Neuronal stem cell (in vitro differentiated cells): ENCODE measurements at regions not wholly inside any gene's neighbourhood (a gene's known extent, or its start where the extent isn't known, plus 50 kb on each side); places are given as distances from the start of the nearest gene placed in this dataset.

ENCODE experiments used
- DNase-seq: peaks from one replicate; pipeline ENCODE4 v3.0.0-alpha.2; 2013; ENCODE audit warnings: low spot score
- H2AFZ ChIP-seq: one replicate; pipeline ENCODE4 v1.6.1; 2013; ENCODE audit warnings: mild to moderate bottlenecking, low read length, inconsistent platforms
- H2AK5ac ChIP-seq: 2 replicates; pipeline ENCODE4 v1.6.1; 2013; ENCODE audit warnings: low read depth, mild to moderate bottlenecking, inconsistent platforms, low read length, moderate library complexity, mixed read lengths
- H2BK120ac ChIP-seq: 2 replicates; pipeline ENCODE4 v1.6.1; 2013; ENCODE audit warnings: low read depth, mild to moderate bottlenecking, inconsistent platforms, low read length, moderate library complexity, mixed read lengths
- H2BK12ac ChIP-seq: one replicate; pipeline ENCODE4 v1.6.1; 2013; ENCODE audit warnings: low read length, inconsistent platforms
- H2BK15ac ChIP-seq: 2 replicates; pipeline ENCODE4 v1.6.1; 2013; ENCODE audit warnings: mild to moderate bottlenecking, low read length, inconsistent platforms, mixed read lengths
- H2BK5ac ChIP-seq: one replicate; pipeline ENCODE4 v1.6.1; 2013; ENCODE audit warnings: inconsistent platforms, mild to moderate bottlenecking, low read length, moderate library complexity
- H3K14ac ChIP-seq: one replicate; pipeline ENCODE4 v1.6.1; 2013; ENCODE audit warnings: low read length, inconsistent platforms
- H3K18ac ChIP-seq: 2 replicates; pipeline ENCODE4 v1.6.1; 2013; ENCODE audit warnings: low read length, inconsistent platforms
- H3K23ac ChIP-seq: 2 replicates; pipeline ENCODE4 v1.6.1; 2013; ENCODE audit warnings: low read depth, mild to moderate bottlenecking, mixed read lengths, low read length, inconsistent platforms; ENCODE audit not compliant: poor library complexity
- H3K27ac ChIP-seq: replicated peaks from 3 replicates; pipeline ENCODE4 v1.5.1; 2013; ENCODE audit warnings: low read length, inconsistent platforms
- H3K27me3 ChIP-seq, 3 experiments: 2 replicates each; pipeline ENCODE4 v1.6.1; 2013; ENCODE audit warnings: low read length in 3 of 3, mild to moderate bottlenecking in 2 of 3, inconsistent platforms in 1 of 3, low read depth in 1 of 3, mixed read lengths in 1 of 3, moderate library complexity in 1 of 3; ENCODE audit not compliant: control insufficient read depth in 3 of 3, insufficient read depth in 3 of 3
- H3K36me3 ChIP-seq, 2 donors: replicated peaks in 1 of 2; 2 replicates each; pipeline ENCODE4 v1.6.1; 2013; ENCODE audit warnings: low read length in 2 of 2; ENCODE audit not compliant: control insufficient read depth in 2 of 2, insufficient read depth in 2 of 2
- H3K4ac ChIP-seq: 2 replicates; pipeline ENCODE4 v1.6.1; 2013; ENCODE audit warnings: inconsistent platforms, mild to moderate bottlenecking, low read length, moderate library complexity
- H3K4me1 ChIP-seq, 2 donors: 1 replicate in 1 of 2; 2 replicates in 1 of 2; pipeline ENCODE4 v1.6.1; 2013; ENCODE audit warnings: low read length in 2 of 2, low read depth in 1 of 2; ENCODE audit not compliant: control insufficient read depth in 2 of 2, insufficient read depth in 1 of 2
- H3K4me2 ChIP-seq: one replicate; pipeline ENCODE4 v1.6.1; 2013; ENCODE audit warnings: mild to moderate bottlenecking, low read length, inconsistent platforms; ENCODE audit not compliant: insufficient read depth, poor library complexity, severe bottlenecking
- H3K4me3 ChIP-seq, 2 donors: 2 replicates each; pipeline ENCODE4 v1.5.1; 2013; ENCODE audit warnings: low read length in 2 of 2, mild to moderate bottlenecking in 2 of 2, inconsistent platforms in 1 of 2, moderate library complexity in 1 of 2
- H3K79me1 ChIP-seq: one replicate; pipeline ENCODE4 v1.6.1; 2013; ENCODE audit warnings: low read depth, mild to moderate bottlenecking, inconsistent platforms, low read length, moderate library complexity
- H3K9ac ChIP-seq: one replicate; pipeline ENCODE4 v1.6.1; 2013; ENCODE audit warnings: mild to moderate bottlenecking, low read depth, low read length, inconsistent platforms; ENCODE audit not compliant: poor library complexity
- H3K9me3 ChIP-seq, 2 donors: replicated peaks in 1 of 2; 2 replicates each; pipeline versions ENCODE3 to v1.6.1; 2013; ENCODE audit warnings: low read length in 2 of 2, mild to moderate bottlenecking in 2 of 2, inconsistent platforms in 1 of 2, low read depth in 1 of 2, mixed read lengths in 1 of 2, moderate library complexity in 1 of 2; ENCODE audit not compliant: control insufficient read depth in 2 of 2, insufficient read depth in 1 of 2
- H4K8ac ChIP-seq: one replicate; pipeline ENCODE4 v1.6.1; 2013; ENCODE audit warnings: low read depth, mild to moderate bottlenecking, inconsistent platforms, low read length, moderate library complexity
- H4K91ac ChIP-seq: one replicate; pipeline ENCODE4 v1.6.1; 2013; ENCODE audit warnings: low read length, low read depth, mild to moderate bottlenecking, inconsistent platforms; ENCODE audit not compliant: poor library complexity
- WGBS, 2 donors: extraction: QIAGEN DNeasy Blood & Tissue Kit; methylation state at CpG; one replicate each; pipeline ENCODE4 v1.1.7; 2013; ENCODE audit warnings: missing lambda C conversion rate in 2 of 2, mixed read lengths in 1 of 2; ENCODE audit not compliant: insufficient read length in 2 of 2, insufficient replicate concordance in 1 of 2; ENCODE audit errors: extremely low coverage in 2 of 2; 5-methylcytosine and 5-hydroxymethylcytosine counted together

GRCh38 chr7:86926732-86927131 lies 132.7 kb downstream of the ELAPOR2 start:
- no peak overlapping the region for H2BK5ac ChIP-seq
- H4K8ac ChIP-seq = no peak overlapping the region
- DNase-seq = peak; percentile 33
- H3K4me3 ChIP-seq = no peak overlapping the region
- H3K27ac ChIP-seq = no peak overlapping the region
- no peaks in the 10 kb centered on the region for H3K9me3 ChIP-seq
- no peaks in the 10 kb centered on the region for H3K79me1 ChIP-seq
- no peak overlapping the region for H3K4ac ChIP-seq
- H3K27me3 ChIP-seq = no peaks in the 10 kb centered on the region
- no peak overlapping the region for H3K18ac ChIP-seq
- no peak overlapping the region for H4K91ac ChIP-seq
- peaks cover 4 to 28% of the 10 kb centered on the region in 2 donors for H3K36me3 ChIP-seq
- H2AK5ac ChIP-seq = no peak overlapping the region
- H3K14ac ChIP-seq = no peak overlapping the region
- no peak overlapping the region for H2BK120ac ChIP-seq
- no peak overlapping the region for H3K9ac ChIP-seq
- H3K23ac ChIP-seq = no peak overlapping the region
- no peaks in the 10 kb centered on the region for H3K4me1 ChIP-seq
- no peak overlapping the region for H2BK15ac ChIP-seq
- no peak overlapping the region for H2BK12ac ChIP-seq
- H2AFZ ChIP-seq = no peak overlapping the region
- WGBS, 2 donors = no CpG with 5 or more reads among the region's 2 CpGs
- H3K4me2 ChIP-seq = no peak overlapping the region

GRCh38 chr7:86925221-86925620 lies 134.2 kb downstream of the ELAPOR2 start:
- H2AFZ ChIP-seq = no peak overlapping the region
- H2BK5ac ChIP-seq = no peak overlapping the region
- H3K4me3 ChIP-seq = no peak overlapping the region
- H3K14ac ChIP-seq = no peak overlapping the region
- H3K4me1 ChIP-seq = no peaks in the 10 kb centered on the region
- no peak overlapping the region for H2BK15ac ChIP-seq
- no peak overlapping the region for H3K23ac ChIP-seq
- DNase-seq = no peak
- no peak overlapping the region for H3K9ac ChIP-seq
- no peak overlapping the region for H4K8ac ChIP-seq
- H3K4ac ChIP-seq = no peak overlapping the region
- H3K36me3 ChIP-seq = peaks cover 4 to 18% of the 10 kb centered on the region in 2 donors
- no peak overlapping the region for H4K91ac ChIP-seq
- H2BK120ac ChIP-seq = no peak overlapping the region
- no peak overlapping the region for H3K27ac ChIP-seq
- no peaks in the 10 kb centered on the region for H3K9me3 ChIP-seq
- no CpG with 5 or more reads among the region's 1 CpG for WGBS, 2 donors
- no peak overlapping the region for H2BK12ac ChIP-seq
- no peak overlapping the region for H3K4me2 ChIP-seq
- H3K27me3 ChIP-seq = no peaks in the 10 kb centered on the region
- no peak overlapping the region for H2AK5ac ChIP-seq
- H3K18ac ChIP-seq = no peak overlapping the region
- no peaks in the 10 kb centered on the region for H3K79me1 ChIP-seq

DNA sequence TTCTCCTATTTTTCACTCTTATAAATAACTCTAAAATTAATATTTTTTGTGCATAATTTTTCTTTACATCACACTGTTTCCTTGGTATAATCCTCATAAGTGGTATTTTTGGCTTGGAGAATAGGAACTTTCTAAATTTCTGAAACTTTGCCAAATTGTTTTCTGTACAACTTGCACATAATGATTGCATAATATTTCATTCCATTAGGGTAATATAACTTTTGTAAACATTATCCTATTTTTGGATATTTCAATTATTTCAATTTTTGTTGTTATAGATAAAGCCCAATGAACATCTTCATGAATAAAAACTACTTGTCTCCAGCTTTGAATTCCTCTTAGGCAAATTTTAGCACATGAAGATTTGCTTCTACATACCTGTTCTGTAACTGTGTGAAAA lies 135.9 kb downstream of the ELAPOR2 start:
- peaks cover 4 to 18% of the 10 kb centered on the region in 2 donors for H3K36me3 ChIP-seq
- H3K4me1 ChIP-seq = no peaks in the 10 kb centered on the region
- no peaks in the 10 kb centered on the region for H3K9me3 ChIP-seq
- no peak overlapping the region for H3K14ac ChIP-seq
- H2AFZ ChIP-seq = no peak overlapping the region
- no peak overlapping the region for H3K18ac ChIP-seq
- no peak overlapping the region for H4K91ac ChIP-seq
- H3K79me1 ChIP-seq = no peaks in the 10 kb centered on the region
- no peak overlapping the region for H4K8ac ChIP-seq
- no peak for DNase-seq
- no peaks in the 10 kb centered on the region for H3K27me3 ChIP-seq
- no peak overlapping the region for H3K27ac ChIP-seq
- H2BK15ac ChIP-seq = no peak overlapping the region
- H3K9ac ChIP-seq = no peak overlapping the region
- no peak overlapping the region for H2BK5ac ChIP-seq
- no peak overlapping the region for H3K4me3 ChIP-seq
- H2BK12ac ChIP-seq = no peak overlapping the region
- no peak overlapping the region for H3K23ac ChIP-seq
- H2AK5ac ChIP-seq = no peak overlapping the region
- no peak overlapping the region for H3K4ac ChIP-seq
- no peak overlapping the region for H2BK120ac ChIP-seq
- H3K4me2 ChIP-seq = no peak overlapping the region

- Histone ChIP-seq H2AFZ (no peak overlapping the region), H3K9ac (no peak overlapping the region), H3K4ac (no peak overlapping the region), H3K79me1 (no peaks in the 10 kb centered on the region), H2AK5ac (no peak overlapping the region), H3K4me2 (no peak overlapping the region), H2BK12ac (no peak overlapping the region), H2BK120ac (no peak overlapping the region), H2BK5ac (no peak overlapping the region), H3K4me1 (no peaks in the 10 kb centered on the region), H3K14ac (no peak overlapping the region), H2BK15ac (no peak overlapping the region), H3K4me3 (no peak overlapping the region), H3K36me3 (peaks cover 0 to 15% of the 10 kb centered on the region in 2 donors), H3K23ac (no peak overlapping the region), H3K18ac (no peak overlapping the region), H4K91ac (no peak overlapping the region), H3K27me3 (no peaks in the 10 kb centered on the region), H3K27ac (no peak overlapping the region), H4K8ac (no peak overlapping the region), H3K9me3 (no peaks in the 10 kb centered on the region)
- DNase-seq = no peak
Observed at GRCh38 chr7:86920154-86920553, 139.3 kb downstream of the ELAPOR2 start.
